Esophagus muscularis mucosa (tissue), 4 donors: ENCODE measurements at regions not wholly inside any gene's neighbourhood (a gene's known extent, or its start where the extent isn't known, plus 50 kb on each side); places are given as distances from the start of the nearest gene placed in this dataset.

Experiments
- DNase-seq: peaks from one replicate; pipeline ENCODE4 v3.0.0-alpha.2; 2017; ENCODE audit errors: extremely low spot score
- H3K27ac ChIP-seq, 4 donors: fragments of 200-600 bp; sonication (generic); replicated peaks in 1 of 4; 1 replicate in 3 of 4; 2 replicates in 1 of 4; pipeline ENCODE4 v1.5.1; 2016 to 2019; ENCODE audit warnings: mild to moderate bottlenecking in 1 of 4
- H3K27me3 ChIP-seq, 4 donors: fragments of 200-600 bp; sonication (generic); one replicate each; pipeline versions ENCODE4 v1.5.1 to v1.6.0; 2016 to 2019
- H3K36me3 ChIP-seq, 4 donors: fragments of 200-600 bp; sonication (generic); one replicate each; pipeline ENCODE4 v1.5.1; 2016 to 2019
- H3K4me1 ChIP-seq, 4 donors: fragments of 200-600 bp; sonication (generic); one replicate each; pipeline ENCODE4 v1.5.1; 2016 to 2019
- H3K4me3 ChIP-seq, 4 donors: fragments of 200-600 bp; sonication (generic); 1 replicate in 2 of 4; 2 replicates in 2 of 4; pipeline ENCODE4 v1.5.1; 2016 to 2019; ENCODE audit warnings: mild to moderate bottlenecking in 4 of 4, moderate library complexity in 1 of 4
- H3K9me3 ChIP-seq, 4 donors: fragments of 200-600 bp; sonication (generic); 1 replicate in 3 of 4; 2 replicates in 1 of 4; pipeline ENCODE4 v1.5.1; 2016 to 2019
- EP300 ChIP-seq: sonication (generic); formaldehyde crosslinking; IDR thresholded peaks from one replicate; pipeline ENCODE4 v1.6.1; 2017; ENCODE audit warnings: antibody characterized with exemption
- POLR2A ChIP-seq: fragments of 450-650 bp; IDR thresholded peaks from one replicate; pipeline ENCODE4 v1.6.1; 2017; ENCODE audit warnings: antibody characterized with exemption, moderate library complexity, mild to moderate bottlenecking, low read depth
- POLR2AphosphoS5 ChIP-seq, 2 donors: sonication (generic); formaldehyde crosslinking; IDR thresholded peaks; one replicate each; pipeline ENCODE4 v1.6.1; 2017; ENCODE audit warnings: antibody characterized with exemption in 2 of 2
- WGBS: methylation state at CpG from one replicate; pipeline ENCODE4 v1.1.5; 2018; 5-methylcytosine and 5-hydroxymethylcytosine counted together
- intact Hi-C: fragments of 100-400 bp; cut with DNase I; formaldehyde crosslinking; loops from one replicate; pipeline ENCODE4 v1.15.1; 2023
- TF ChIP-seq, protein P1 (sequence below), 3 experiments: fragments of 200-600 bp in 2 of 3; fragments of 450-650 bp in 1 of 3; sonication (generic) in 2 of 3; IDR thresholded peaks; one replicate each; pipeline ENCODE4 v1.5.1; 2017 to 2019; ENCODE audit warnings: antibody characterized with exemption in 3 of 3, mild to moderate bottlenecking in 2 of 3, moderate library complexity in 1 of 3

DNA sequence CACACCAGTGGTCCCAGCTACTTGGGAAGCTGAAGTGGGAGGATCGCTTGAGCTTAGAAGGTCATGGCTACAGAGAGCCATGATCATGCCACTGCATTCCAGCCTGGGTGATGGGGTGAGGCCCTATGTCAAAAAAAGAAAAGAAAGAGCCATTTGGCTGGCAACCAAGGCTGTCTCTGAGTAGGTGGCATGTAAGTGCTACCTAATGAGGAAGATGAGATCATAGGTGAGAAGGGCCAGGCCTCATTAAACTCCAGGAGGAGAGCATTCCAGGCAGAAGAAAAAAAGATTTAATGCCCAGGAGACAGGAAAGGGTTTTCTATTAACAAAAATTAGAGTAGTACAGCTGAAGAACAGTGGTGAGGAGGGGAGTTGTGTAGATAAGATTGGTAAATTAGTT lies 103.4 kb upstream of the ZNF678 start:
- Histone ChIP-seq H3K27me3 (peaks cover 0 to 18% (median 0%) of the 10 kb centered on the region in 4 donors), H3K9me3 (no peaks in the 10 kb centered on the region), H3K36me3 (no peaks in the 10 kb centered on the region), H3K4me1 (no peaks in the 10 kb centered on the region), H3K27ac (no peak overlapping the region), H3K4me3 (no peak overlapping the region)
- no peak for DNase-seq
- 100% methylated on average over 1 of the region's 1 CpG for WGBS
- intact Hi-C loops = no loop called here
- TF ChIP-seq, protein P1, sequence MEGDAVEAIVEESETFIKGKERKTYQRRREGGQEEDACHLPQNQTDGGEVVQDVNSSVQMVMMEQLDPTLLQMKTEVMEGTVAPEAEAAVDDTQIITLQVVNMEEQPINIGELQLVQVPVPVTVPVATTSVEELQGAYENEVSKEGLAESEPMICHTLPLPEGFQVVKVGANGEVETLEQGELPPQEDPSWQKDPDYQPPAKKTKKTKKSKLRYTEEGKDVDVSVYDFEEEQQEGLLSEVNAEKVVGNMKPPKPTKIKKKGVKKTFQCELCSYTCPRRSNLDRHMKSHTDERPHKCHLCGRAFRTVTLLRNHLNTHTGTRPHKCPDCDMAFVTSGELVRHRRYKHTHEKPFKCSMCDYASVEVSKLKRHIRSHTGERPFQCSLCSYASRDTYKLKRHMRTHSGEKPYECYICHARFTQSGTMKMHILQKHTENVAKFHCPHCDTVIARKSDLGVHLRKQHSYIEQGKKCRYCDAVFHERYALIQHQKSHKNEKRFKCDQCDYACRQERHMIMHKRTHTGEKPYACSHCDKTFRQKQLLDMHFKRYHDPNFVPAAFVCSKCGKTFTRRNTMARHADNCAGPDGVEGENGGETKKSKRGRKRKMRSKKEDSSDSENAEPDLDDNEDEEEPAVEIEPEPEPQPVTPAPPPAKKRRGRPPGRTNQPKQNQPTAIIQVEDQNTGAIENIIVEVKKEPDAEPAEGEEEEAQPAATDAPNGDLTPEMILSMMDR (IDR thresholded peaks at IDR 0.05) = no peak
- TF ChIP-seq POLR2A (no peak), EP300 (no peak), POLR2AphosphoS5 (IDR thresholded peaks at IDR 0.05) (no peak)

DNA sequence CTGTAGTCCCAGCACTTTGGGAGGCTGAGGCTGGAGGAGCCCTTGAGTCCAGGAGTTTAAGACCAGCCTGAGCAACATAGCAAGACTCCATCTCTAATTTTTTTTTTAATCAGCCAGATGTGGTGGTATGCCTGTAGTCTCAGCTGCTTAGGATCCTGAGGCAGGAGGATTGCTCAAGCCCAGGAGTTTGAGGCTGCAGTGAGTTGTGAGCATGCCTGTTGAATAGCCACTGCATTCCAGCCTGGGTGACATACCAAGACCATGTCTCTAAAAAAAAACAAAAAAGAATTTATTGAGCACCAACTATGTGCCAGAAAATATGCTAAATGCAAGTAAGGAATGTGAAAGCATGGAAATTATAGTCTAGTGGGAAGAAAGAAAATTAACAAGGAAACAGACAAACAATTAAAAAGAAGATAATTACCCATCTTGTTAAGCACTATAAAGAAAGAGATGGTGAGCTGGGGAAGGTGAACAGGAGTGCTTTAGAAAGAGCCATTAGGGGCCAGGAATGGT lies 104.0 kb upstream of the ZNF678 start:
- peaks cover 0 to 21% (median 0%) of the 10 kb centered on the region in 4 donors for H3K27me3 ChIP-seq
- DNase-seq = no peak
- H3K4me3 ChIP-seq = no peak overlapping the region
- no peaks in the 10 kb centered on the region for H3K4me1 ChIP-seq
- intact Hi-C loops = no loop called here
- H3K9me3 ChIP-seq = no peaks in the 10 kb centered on the region
- no peak overlapping the region for H3K27ac ChIP-seq
- TF ChIP-seq, protein P1 (IDR thresholded peaks at IDR 0.05) = no peak
- TF ChIP-seq POLR2AphosphoS5 (IDR thresholded peaks at IDR 0.05) (no peak), EP300 (no peak), POLR2A (no peak)
- no peaks in the 10 kb centered on the region for H3K36me3 ChIP-seq

DNA sequence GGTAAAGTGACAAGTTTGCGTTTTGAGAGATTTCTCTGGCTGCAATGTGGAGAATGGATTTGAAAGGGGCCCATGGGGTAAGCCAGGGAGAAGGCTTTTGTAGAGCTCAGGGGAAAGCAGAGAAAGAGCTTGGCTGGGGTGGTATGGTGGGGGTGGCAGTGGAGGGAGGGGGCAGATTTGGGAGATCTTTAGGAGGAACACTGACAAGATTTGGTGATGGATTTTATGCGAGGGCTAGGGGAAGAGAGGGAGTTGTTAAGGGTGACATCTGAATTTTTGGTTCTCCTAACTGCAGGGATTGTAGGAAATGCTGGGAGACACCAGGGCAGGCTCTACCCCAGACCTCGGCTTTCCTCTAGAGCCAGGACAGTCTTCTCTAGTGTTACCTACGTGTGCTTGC lies 108.7 kb upstream of the ZNF678 start:
- no peak for TF ChIP-seq POLR2A
- TF ChIP-seq, protein P1 (IDR thresholded peaks at IDR 0.05) = no peak
- no peak for TF ChIP-seq POLR2AphosphoS5 (IDR thresholded peaks at IDR 0.05)
- TF ChIP-seq EP300 = no peak
- H3K4me3 ChIP-seq = no peak overlapping the region
- intact Hi-C loops = no loop called here
- WGBS = 66% methylated on average over 4 of the region's 4 CpGs
- no peaks in the 10 kb centered on the region for H3K36me3 ChIP-seq
- DNase-seq = peak; percentile 89
- no peak overlapping the region for H3K27ac ChIP-seq
- no peaks in the 10 kb centered on the region for H3K9me3 ChIP-seq
- H3K27me3 ChIP-seq = peaks cover 0 to 47% (median 0%) of the 10 kb centered on the region in 4 donors
- no peaks in the 10 kb centered on the region for H3K4me1 ChIP-seq

DNA sequence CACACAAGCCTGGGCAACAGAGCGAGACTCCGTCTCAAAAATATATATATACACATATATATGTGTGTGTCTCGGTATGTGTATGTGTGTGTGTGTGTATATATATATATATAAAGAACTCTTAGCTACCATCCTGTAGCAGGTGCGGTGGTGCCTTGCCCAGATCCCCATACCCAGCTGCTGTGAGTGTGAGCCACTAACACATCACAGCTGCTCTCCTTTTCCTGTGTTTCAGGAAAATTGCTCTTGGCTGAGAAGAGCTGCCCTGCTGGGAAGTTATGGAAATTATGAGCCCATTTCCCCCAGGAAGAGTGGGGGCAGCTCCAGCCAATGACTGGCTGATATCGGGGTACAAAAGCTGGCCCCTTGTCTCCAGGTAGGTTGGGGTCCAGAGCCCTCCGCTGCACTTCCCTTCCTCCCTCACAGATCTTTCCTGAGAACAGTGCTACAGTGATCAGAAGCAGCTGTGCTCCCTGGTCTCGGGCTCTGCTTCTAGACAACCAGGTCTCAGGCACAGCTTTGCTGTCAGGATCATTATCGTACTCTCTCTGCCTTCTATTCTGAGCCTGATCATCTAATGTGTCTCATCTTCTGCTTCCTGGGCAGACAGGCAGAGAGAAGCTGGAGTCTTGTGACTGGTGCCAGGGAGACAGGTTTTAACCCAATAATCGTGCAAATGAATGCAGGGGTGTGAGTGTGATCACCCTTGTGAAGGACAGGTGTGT lies 109.6 kb upstream of the ZNF678 start:
- H3K4me3 ChIP-seq = no peak overlapping the region
- intact Hi-C loops = no loop called here
- H3K4me1 ChIP-seq = no peaks in the 10 kb centered on the region

More for the DNA sequence above, 109.6 kb upstream of the ZNF678 start:
- Histone ChIP-seq H3K27me3 (peaks cover 0 to 47% (median 0%) of the 10 kb centered on the region in 4 donors), H3K36me3 (no peaks in the 10 kb centered on the region), H3K27ac (no peak overlapping the region), H3K9me3 (no peaks in the 10 kb centered on the region)
- peak; percentile 66 for DNase-seq
- 50% methylated on average over 9 of the region's 9 CpGs for WGBS
- no peak for TF ChIP-seq POLR2A
- TF ChIP-seq, protein P1 (IDR thresholded peaks at IDR 0.05) = no peak
- no peak for TF ChIP-seq EP300
- TF ChIP-seq POLR2AphosphoS5 (IDR thresholded peaks at IDR 0.05) = no peak
